ENCODE measurements at regions not wholly inside any gene's neighbourhood (a gene's known extent, or its start where the extent isn't known, plus 50 kb on each side); places are given as distances from the start of the nearest gene placed in this dataset.

DNA sequence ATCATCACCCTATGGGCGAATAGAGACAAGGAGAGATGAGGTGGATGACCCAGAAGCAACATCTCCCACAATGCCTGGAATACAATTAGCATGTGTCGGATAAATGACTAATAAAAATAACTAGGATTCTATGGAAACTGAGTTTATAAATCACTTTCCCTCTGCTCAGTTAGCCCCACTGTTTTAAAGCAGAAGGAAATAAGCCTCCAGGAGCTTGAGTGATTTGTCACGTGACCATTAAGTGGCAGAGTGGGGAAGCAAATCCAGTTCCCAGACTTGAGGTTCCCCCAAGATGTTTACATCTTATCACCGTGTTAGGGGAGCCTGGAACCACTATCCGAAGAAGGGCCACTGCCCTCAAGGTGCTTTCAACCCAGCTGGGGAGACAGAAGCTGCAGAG lies 136.5 kb upstream of the CCND2 start:
- TF ChIP-seq L3MBTL2 (conservative IDR thresholded peaks at IDR 0.05) (no peak), HDGF (IDR thresholded peaks at IDR 0.05; ENCODE audit: borderline replicate concordance) (no peak), FOXM1 (IDR thresholded peaks at IDR 0.05; ENCODE audit: borderline replicate concordance) (no peak), SP1 (IDR thresholded peaks at IDR 0.05) (no peak), ZNF384 (IDR thresholded peaks at IDR 0.05) (no peak), ELF4 (IDR thresholded peaks at IDR 0.05) (no peak), FOXA1 (IDR thresholded peaks at IDR 0.05) (no peak), SUZ12 (IDR thresholded peaks at IDR 0.05) (no peak), TARDBP (IDR thresholded peaks at IDR 0.05) (no peak), LEF1 (IDR thresholded peaks at IDR 0.05; ENCODE audit: borderline replicate concordance) (no peak)
- TF ChIP-seq, protein P1, sequence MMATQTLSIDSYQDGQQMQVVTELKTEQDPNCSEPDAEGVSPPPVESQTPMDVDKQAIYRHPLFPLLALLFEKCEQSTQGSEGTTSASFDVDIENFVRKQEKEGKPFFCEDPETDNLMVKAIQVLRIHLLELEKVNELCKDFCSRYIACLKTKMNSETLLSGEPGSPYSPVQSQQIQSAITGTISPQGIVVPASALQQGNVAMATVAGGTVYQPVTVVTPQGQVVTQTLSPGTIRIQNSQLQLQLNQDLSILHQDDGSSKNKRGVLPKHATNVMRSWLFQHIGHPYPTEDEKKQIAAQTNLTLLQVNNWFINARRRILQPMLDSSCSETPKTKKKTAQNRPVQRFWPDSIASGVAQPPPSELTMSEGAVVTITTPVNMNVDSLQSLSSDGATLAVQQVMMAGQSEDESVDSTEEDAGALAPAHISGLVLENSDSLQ (IDR thresholded peaks at IDR 0.05), result no peak

Measured in HEK293T (cell line).